IMR-90 (cell line): ENCODE measurements at regions not wholly inside any gene's neighbourhood (a gene's known extent, or its start where the extent isn't known, plus 50 kb on each side); places are given as distances from the start of the nearest gene placed in this dataset.

Experiments used
- ATAC-seq: fragments of 200-7000 bp; cut with Tn5 transposase; 2 replicates; pipeline ENCODE4 v1.9.1; 2020; ENCODE audit warnings: low read depth, mild to moderate bottlenecking, moderate library complexity
- BruUV-seq: library from RNA; stranded (reverse); fragments of 400-500 nt; replicated peaks from 2 replicates; lab custom pipeline; 2021; lab: Mats Ljungman, UMichigan
- CTCF ChIA-PET: fragments of 300-600 bp; formaldehyde crosslinking; extraction: SDS; loops from one replicate; lab custom pipeline; 2021; ENCODE audit warnings: antibody characterized with exemption; lab: Yijun Ruan, JAX
- POLR2A ChIA-PET: fragments of 300-600 bp; sonication (Branson Sonifier 250); formaldehyde crosslinking; loops from one replicate; lab custom pipeline; 2022; ENCODE audit warnings: antibody characterized with exemption; ENCODE audit not compliant: unreplicated experiment; lab: Charles Lee
- DNase-seq: peaks from one replicate; pipeline ENCODE4 v3.0.0; 2013
- H2AFZ ChIP-seq: replicated peaks from 2 replicates; pipeline ENCODE3; 2013; ENCODE audit warnings: low read length, mild to moderate bottlenecking; ENCODE audit not compliant: poor library complexity
- H2AK5ac ChIP-seq: 2 replicates; pipeline ENCODE4 v1.6.1; 2013; ENCODE audit warnings: low read depth, low read length, inconsistent platforms
- H2AK9ac ChIP-seq: replicated peaks from 2 replicates; pipeline ENCODE3; 2013; ENCODE audit warnings: mild to moderate bottlenecking, low read depth, low read length, moderate library complexity; ENCODE audit not compliant: poor library complexity
- H2BK120ac ChIP-seq: 2 replicates; pipeline ENCODE4 v1.6.1; 2013; ENCODE audit warnings: low read depth, low read length, inconsistent platforms
- H2BK15ac ChIP-seq: 3 replicates; pipeline ENCODE4 v1.6.1; 2013; ENCODE audit warnings: low read depth, low read length, inconsistent platforms
- H2BK20ac ChIP-seq: 2 replicates; pipeline ENCODE4 v1.6.1; 2013; ENCODE audit warnings: low read depth, mild to moderate bottlenecking, inconsistent platforms, low read length, moderate library complexity
- H2BK5ac ChIP-seq: 2 replicates; pipeline ENCODE4 v1.6.1; 2013; ENCODE audit warnings: mild to moderate bottlenecking, low read depth, low read length, inconsistent platforms; ENCODE audit not compliant: poor library complexity, severe bottlenecking
- H3K14ac ChIP-seq: replicated peaks from 2 replicates; pipeline ENCODE4 v1.6.1; 2013; ENCODE audit warnings: low read depth, low read length, inconsistent platforms
- H3K18ac ChIP-seq: 2 replicates; pipeline ENCODE4 v1.6.1; 2013; ENCODE audit warnings: low read depth, low read length, control low read depth
- H3K23ac ChIP-seq: 2 replicates; pipeline ENCODE4 v1.6.1; 2013; ENCODE audit warnings: low read depth, low read length, inconsistent platforms
- H3K27ac ChIP-seq: 2 replicates; pipeline ENCODE4 v1.5.1; 2013; ENCODE audit warnings: mild to moderate bottlenecking, control low read depth, low read length; ENCODE audit not compliant: insufficient read depth
- H3K27me3 ChIP-seq: 2 replicates; pipeline ENCODE4 v1.6.1; 2013; ENCODE audit warnings: low read length; ENCODE audit not compliant: control insufficient read depth, insufficient read depth
- H3K36me3 ChIP-seq: 2 replicates; pipeline ENCODE4 v1.6.1; 2013; ENCODE audit warnings: low read length, mixed read lengths; ENCODE audit not compliant: control insufficient read depth, insufficient read depth
- H3K4ac ChIP-seq: 2 replicates; pipeline ENCODE4 v1.6.1; 2013; ENCODE audit warnings: low read depth, low read length, inconsistent platforms
- H3K4me1 ChIP-seq: 2 replicates; pipeline ENCODE4 v1.6.1; 2013; ENCODE audit warnings: low read length, mixed read lengths; ENCODE audit not compliant: control insufficient read depth, insufficient read depth
- H3K4me2 ChIP-seq: 2 replicates; pipeline ENCODE4 v1.6.1; 2013; ENCODE audit warnings: low read depth, mild to moderate bottlenecking, control low read depth, low read length, moderate library complexity
- H3K4me3 ChIP-seq: 2 replicates; pipeline ENCODE4 v1.5.1; 2013; ENCODE audit warnings: low read depth, mild to moderate bottlenecking, control low read depth, low read length, moderate library complexity; ENCODE audit not compliant: insufficient read depth
- H3K56ac ChIP-seq: 2 replicates; pipeline ENCODE4 v1.6.1; 2013; ENCODE audit warnings: low read length, inconsistent platforms; ENCODE audit not compliant: insufficient read depth; ENCODE audit errors: extremely low read depth
- H3K79me1 ChIP-seq, 2 experiments: 2 replicates each; pipeline ENCODE4 v1.6.1; 2013; ENCODE audit warnings: low read length in 2 of 2, inconsistent platforms in 1 of 2, low read depth in 1 of 2
- H3K9ac ChIP-seq: 2 replicates; pipeline ENCODE4 v1.6.1; 2013; ENCODE audit warnings: low read depth, low read length, control low read depth
- H3K9me1 ChIP-seq: 2 replicates; pipeline ENCODE4 v1.6.1; 2013; ENCODE audit warnings: low read length, inconsistent platforms; ENCODE audit not compliant: insufficient read depth
- H3K9me3 ChIP-seq: 2 replicates; pipeline ENCODE4 v1.6.1; 2013; ENCODE audit warnings: low read length; ENCODE audit not compliant: control insufficient read depth, insufficient read depth
- H4K20me1 ChIP-seq: 2 replicates; pipeline ENCODE4 v1.6.1; 2013; ENCODE audit warnings: low read length, inconsistent platforms; ENCODE audit not compliant: insufficient read depth
- H4K5ac ChIP-seq: 2 replicates; pipeline ENCODE4 v1.6.1; 2013; ENCODE audit warnings: mild to moderate bottlenecking, low read depth, low read length, control low read depth
- H4K8ac ChIP-seq, 2 experiments: 2 replicates each; pipeline ENCODE4 v1.6.1; 2013; ENCODE audit warnings: low read depth in 2 of 2, low read length in 2 of 2, control low read depth in 1 of 2, inconsistent platforms in 1 of 2
- H4K91ac ChIP-seq: 2 replicates; pipeline ENCODE4 v1.6.1; 2013; ENCODE audit warnings: low read depth, low read length, inconsistent platforms; ENCODE audit not compliant: insufficient read depth
- BHLHE40 ChIP-seq: fragments of 150-350 bp; IDR thresholded peaks from 2 replicates; pipeline ENCODE4 v1.6.1; 2016; ENCODE audit warnings: mild to moderate bottlenecking, low read depth, low read length
- MAFK ChIP-seq: IDR thresholded peaks from 2 replicates; pipeline ENCODE4 v1.6.1; 2012; ENCODE audit warnings: low read depth, low read length, improper control_type of control experiment
- MAZ ChIP-seq: IDR thresholded peaks from 2 replicates; pipeline ENCODE4 v1.6.1; 2012; ENCODE audit warnings: low read depth, mild to moderate bottlenecking, low read length, improper control_type of control experiment, moderate library complexity, borderline replicate concordance
- MXI1 ChIP-seq: IDR thresholded peaks from 2 replicates; pipeline ENCODE4 v1.6.1; 2012; ENCODE audit warnings: low read depth, mild to moderate bottlenecking, low read length, moderate library complexity, borderline replicate concordance
- NFE2L2 ChIP-seq: fragments of 150-350 bp; IDR thresholded peaks from 2 replicates; pipeline ENCODE4 v1.6.1; 2016; ENCODE audit warnings: low read depth, mild to moderate bottlenecking, low read length
- POLR2A ChIP-seq: IDR thresholded peaks from 2 replicates; pipeline ENCODE4 v1.6.1; 2012; ENCODE audit warnings: mild to moderate bottlenecking, low read depth, low read length
- RCOR1 ChIP-seq: IDR thresholded peaks from 2 replicates; pipeline ENCODE4 v1.6.1; 2012; ENCODE audit warnings: mild to moderate bottlenecking, low read length, improper control_type of control experiment; ENCODE audit not compliant: insufficient replicate concordance
- USF2 ChIP-seq: fragments of 150-350 bp; IDR thresholded peaks from 2 replicates; pipeline ENCODE4 v1.6.1; 2017; ENCODE audit warnings: mild to moderate bottlenecking, antibody characterized with exemption, low read length, low read depth
- WGBS, 2 experiments: methylation state at CpG; one replicate each; pipeline versions ENCODE4 v1.1.5 to v1.1.7; 2013; ENCODE audit warnings: missing lambda C conversion rate in 2 of 2; ENCODE audit not compliant: insufficient read length in 1 of 2; ENCODE audit errors: extremely low coverage in 2 of 2; 5-methylcytosine and 5-hydroxymethylcytosine counted together
- dilution Hi-C: fragments of 300-500 bp; cut with HindIII; formaldehyde crosslinking; loops from one replicate; pipeline ENCODE4 v1.14.3; 2018; ENCODE audit warnings: low sequenced_read_pairs; ENCODE audit not compliant: unreplicated experiment
- in situ Hi-C: fragments of 300-500 bp; cut with MboI; formaldehyde crosslinking; loops from 3 replicates; pipeline ENCODE4 v1.14.3; 2019; ENCODE audit warnings: low sequenced_read_pairs, inconsistent platforms, mixed read lengths
- intact Hi-C: fragments of 100-400 bp; cut with micrococcal nuclease; formaldehyde crosslinking; loops from 2 replicates; pipeline ENCODE4 v1.10.0; 2022

DNA sequence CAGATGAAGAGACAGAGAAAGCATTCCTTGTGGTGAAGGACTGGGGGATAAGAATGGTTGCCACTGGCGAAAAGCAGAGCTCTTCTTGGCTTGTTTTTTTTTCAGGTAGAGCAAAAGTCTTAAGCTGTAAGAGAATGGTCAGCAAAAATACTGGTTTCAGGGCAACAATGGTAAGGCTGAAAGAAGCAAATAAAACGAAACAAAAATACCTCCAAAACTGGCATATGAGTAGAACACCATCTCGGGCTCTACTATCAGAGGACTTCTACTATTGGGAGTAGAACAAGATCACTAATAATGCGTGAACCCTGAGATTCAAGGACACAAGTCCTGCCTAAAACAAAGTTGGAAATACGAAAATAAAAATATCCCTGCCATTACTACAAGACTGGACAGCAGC is 1823.2 kb upstream of the CDH6 start:
- Histone ChIP-seq H3K14ac (no peak overlapping the region), H3K9me3 (no peaks in the 10 kb centered on the region; the same call in none of the 2 replicates), H4K5ac (no peak overlapping the region), H3K36me3 (no peaks in the 10 kb centered on the region), H3K56ac (no peak overlapping the region), H3K4me3 (no peak overlapping the region), H3K27me3 (no peaks in the 10 kb centered on the region), H3K4ac (no peak overlapping the region), H3K9me1 (no peaks in the 10 kb centered on the region), H4K91ac (no peak overlapping the region), H3K23ac (no peak overlapping the region), H4K8ac (no peak overlapping the region), H3K9ac (no peak overlapping the region), H2AK5ac (no peak overlapping the region), H4K20me1 (no peaks in the 10 kb centered on the region), H3K79me1 (no peaks in the 10 kb centered on the region), H3K18ac (no peak overlapping the region), H2BK120ac (no peak overlapping the region), H2AK9ac (no peak overlapping the region), H3K27ac (no peak overlapping the region), H2AFZ (no peak overlapping the region), H2BK15ac (no peak overlapping the region), H3K4me2 (no peak overlapping the region), H2BK20ac (no peak overlapping the region), H3K4me1 (no peaks in the 10 kb centered on the region), H2BK5ac (no peak overlapping the region)
- ATAC-seq (no peak), DNase-seq (no peak)
- BruUV-seq: no TSS peak
- CTCF ChIA-PET: no interaction called here
- POLR2A ChIA-PET: no interaction called here
- in situ Hi-C loops (no loop called here), dilution Hi-C loops (no loop called here), intact Hi-C loops (no loop called here)
- no CpG with 5 or more reads among the region's 5 CpGs for WGBS, 2 experiments
- TF ChIP-seq RCOR1 (no peak), NFE2L2 (no peak), USF2 (no peak), MAZ (no peak), MAFK (no peak), MXI1 (no peak), BHLHE40 (no peak), POLR2A (no peak)
